Activated naive CD8-positive, alpha-beta T cell treated with anti-CD3 and anti-CD28 coated beads for 36 hours (primary cell): ENCODE measurements at regions not wholly inside any gene's neighbourhood (a gene's known extent, or its start where the extent isn't known, plus 50 kb on each side); places are given as distances from the start of the nearest gene placed in this dataset.
A peak's percentile ranks its signal among the peaks of the same experiment; 100 is the strongest.

Experiments used
- DNase-seq: peaks from one replicate; pipeline ENCODE4 v3.0.0; 2021
- H3K27ac Mint-ChIP-seq: one replicate; pipeline ENCODE4 v1.8.0; 2022; ENCODE audit warnings: mild to moderate bottlenecking, moderate library complexity, mixed read lengths
- H3K27me3 Mint-ChIP-seq: one replicate; pipeline ENCODE4 v1.8.0; 2022; ENCODE audit warnings: mild to moderate bottlenecking, mixed read lengths
- H3K36me3 Mint-ChIP-seq: one replicate; pipeline ENCODE4 v1.8.0; 2021; ENCODE audit warnings: mild to moderate bottlenecking, mixed read lengths
- H3K4me1 Mint-ChIP-seq: one replicate; pipeline ENCODE4 v1.8.0; 2021; ENCODE audit warnings: mixed read lengths
- H3K4me3 Mint-ChIP-seq: one replicate; pipeline ENCODE4 v1.8.0; 2022; ENCODE audit warnings: mild to moderate bottlenecking, moderate library complexity, mixed read lengths
- H3K9me3 Mint-ChIP-seq: one replicate; pipeline ENCODE4 v1.8.0; 2022; ENCODE audit warnings: mixed read lengths

DNA sequence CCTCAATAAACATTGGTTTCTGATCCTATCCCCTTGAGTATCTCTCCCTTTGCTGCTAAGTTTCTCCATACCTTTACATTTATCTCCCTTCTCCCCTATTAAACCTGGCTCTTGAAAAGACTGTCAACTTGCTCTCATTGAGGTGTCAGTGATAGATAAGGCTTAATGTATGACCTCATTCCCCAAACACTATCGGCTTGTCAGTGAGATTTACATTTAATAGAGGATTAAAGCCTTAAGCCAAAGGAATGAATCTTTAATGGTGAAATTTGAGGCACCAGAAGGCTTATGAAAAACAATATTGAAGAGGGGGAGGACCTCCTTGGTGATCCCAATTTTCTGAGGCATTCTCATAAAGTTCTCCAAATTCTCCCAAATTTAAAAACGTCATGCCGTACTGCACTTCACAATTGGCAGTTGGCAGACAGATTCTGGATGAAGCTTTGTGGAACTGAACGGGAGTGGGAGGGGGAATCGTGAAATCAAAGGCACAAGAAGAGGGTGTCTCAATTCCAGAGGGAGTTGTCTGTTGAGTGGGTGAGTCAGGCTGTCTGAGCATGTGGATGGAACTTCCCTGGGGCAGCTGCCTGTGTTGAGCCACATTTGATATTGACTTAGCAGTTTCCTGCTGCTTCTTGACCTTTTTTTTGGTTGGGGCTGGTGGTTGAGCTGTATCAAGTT lies 478.8 kb downstream of the NPIPA7 start:
- no peaks in the 10 kb centered on the region for H3K9me3 Mint-ChIP-seq
- H3K4me1 Mint-ChIP-seq = no peaks in the 10 kb centered on the region
- H3K36me3 Mint-ChIP-seq = no peaks in the 10 kb centered on the region
- H3K4me3 Mint-ChIP-seq = no peak overlapping the region
- peaks cover 8% of the 10 kb centered on the region for H3K27me3 Mint-ChIP-seq
- no peak for DNase-seq
- no peak overlapping the region for H3K27ac Mint-ChIP-seq

DNA sequence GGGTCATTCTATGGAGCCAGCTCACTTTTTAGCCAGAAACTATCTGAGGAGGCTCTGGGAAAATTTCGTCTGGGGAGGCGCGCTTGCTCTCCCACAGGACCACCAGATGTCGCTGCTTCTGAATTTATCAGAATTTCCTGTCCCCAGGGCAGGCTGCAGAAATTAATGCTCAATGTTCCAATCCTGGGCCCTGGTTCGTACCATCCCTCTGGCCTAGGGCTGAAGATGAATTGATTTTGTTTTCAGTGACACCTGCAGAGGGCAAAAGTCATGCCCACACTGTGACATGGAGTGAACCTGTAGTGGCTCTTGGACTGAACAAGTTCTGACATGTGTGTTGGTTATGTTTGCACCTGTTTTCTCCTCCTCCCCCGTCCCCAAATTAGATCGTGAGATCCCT lies 482.6 kb downstream of the NPIPA7 start:
- DNase-seq = peak; percentile 23
- H3K4me1 Mint-ChIP-seq = no peaks in the 10 kb centered on the region
- H3K4me3 Mint-ChIP-seq = no peak overlapping the region
- H3K36me3 Mint-ChIP-seq = no peaks in the 10 kb centered on the region
- H3K9me3 Mint-ChIP-seq = no peaks in the 10 kb centered on the region
- H3K27me3 Mint-ChIP-seq = peaks cover 4% of the 10 kb centered on the region
- H3K27ac Mint-ChIP-seq = no peak overlapping the region

DNA sequence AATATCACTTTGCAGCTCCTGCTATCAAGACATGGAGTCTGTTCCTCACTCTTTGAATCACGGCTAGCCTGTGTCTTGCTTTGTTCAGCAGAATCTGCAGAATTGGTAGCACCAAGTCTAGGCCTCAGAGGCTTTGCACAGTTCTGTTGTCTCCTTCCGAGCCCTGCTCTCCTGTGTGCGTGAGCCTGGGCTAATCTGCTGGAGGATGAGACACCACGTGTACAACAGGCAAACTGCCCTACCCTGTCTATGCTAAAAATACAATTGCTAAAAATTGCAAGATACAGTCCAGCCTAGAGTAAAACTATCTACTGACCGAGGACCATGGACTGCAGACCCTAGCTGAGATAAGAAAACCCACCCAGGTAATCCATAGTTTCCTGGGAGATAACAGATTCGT lies 484.7 kb downstream of the NPIPA7 start:
- Mint-ChIP-seq H3K4me3 (no peak overlapping the region), H3K27me3 (peaks cover 7% of the 10 kb centered on the region), H3K27ac (no peak overlapping the region), H3K9me3 (no peaks in the 10 kb centered on the region), H3K36me3 (no peaks in the 10 kb centered on the region), H3K4me1 (no peaks in the 10 kb centered on the region)
- no peak for DNase-seq

- no peak for DNase-seq
- no peak overlapping the region for H3K4me3 Mint-ChIP-seq
- H3K9me3 Mint-ChIP-seq = no peaks in the 10 kb centered on the region
- H3K4me1 Mint-ChIP-seq = no peaks in the 10 kb centered on the region
- peaks cover 7% of the 10 kb centered on the region for H3K27me3 Mint-ChIP-seq
- H3K36me3 Mint-ChIP-seq = no peaks in the 10 kb centered on the region
- no peak overlapping the region for H3K27ac Mint-ChIP-seq
Observed at GRCh38 chr16:16864536-16864935, 485.6 kb downstream of the NPIPA7 start.

DNA sequence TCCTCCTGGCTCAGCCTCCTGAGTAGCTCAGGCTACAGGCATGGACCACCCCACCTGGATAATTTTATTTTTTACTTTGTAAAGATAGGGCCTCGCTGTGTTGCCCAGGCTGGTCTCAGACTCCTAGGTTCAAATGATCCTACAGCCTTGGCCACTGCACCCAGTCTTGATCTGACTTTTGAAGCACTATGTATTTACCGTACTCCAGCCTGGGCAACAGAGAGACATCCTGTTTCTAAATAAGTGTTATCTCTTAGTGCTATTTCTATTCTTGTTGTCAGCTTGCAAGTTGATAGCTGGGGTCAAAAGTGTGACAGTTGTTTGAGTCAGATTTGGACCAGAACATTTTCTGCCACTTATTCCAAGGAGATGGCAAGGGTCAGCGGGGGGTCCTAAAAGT lies 486.4 kb downstream of the NPIPA7 start:
- H3K4me3 Mint-ChIP-seq = no peak overlapping the region
- H3K27ac Mint-ChIP-seq = no peak overlapping the region
- H3K36me3 Mint-ChIP-seq = no peaks in the 10 kb centered on the region
- H3K27me3 Mint-ChIP-seq = peaks cover 11% of the 10 kb centered on the region
- DNase-seq = no peak
- H3K4me1 Mint-ChIP-seq = no peaks in the 10 kb centered on the region
- no peaks in the 10 kb centered on the region for H3K9me3 Mint-ChIP-seq

GRCh38 chr16:16867973-16868372 lies 489.0 kb downstream of the NPIPA7 start:
- no peaks in the 10 kb centered on the region for H3K36me3 Mint-ChIP-seq
- H3K4me3 Mint-ChIP-seq = no peak overlapping the region
- H3K4me1 Mint-ChIP-seq = no peaks in the 10 kb centered on the region
- H3K27ac Mint-ChIP-seq = no peak overlapping the region
- H3K9me3 Mint-ChIP-seq = no peaks in the 10 kb centered on the region
- H3K27me3 Mint-ChIP-seq = peaks cover 14% of the 10 kb centered on the region
- no peak for DNase-seq

- Mint-ChIP-seq H3K27ac (no peak overlapping the region), H3K27me3 (peaks cover 14% of the 10 kb centered on the region), H3K4me3 (no peak overlapping the region), H3K4me1 (no peaks in the 10 kb centered on the region), H3K9me3 (no peaks in the 10 kb centered on the region), H3K36me3 (no peaks in the 10 kb centered on the region)
- DNase-seq = no peak
Observed at GRCh38 chr16:16868727-16869126, 489.8 kb downstream of the NPIPA7 start.

DNA sequence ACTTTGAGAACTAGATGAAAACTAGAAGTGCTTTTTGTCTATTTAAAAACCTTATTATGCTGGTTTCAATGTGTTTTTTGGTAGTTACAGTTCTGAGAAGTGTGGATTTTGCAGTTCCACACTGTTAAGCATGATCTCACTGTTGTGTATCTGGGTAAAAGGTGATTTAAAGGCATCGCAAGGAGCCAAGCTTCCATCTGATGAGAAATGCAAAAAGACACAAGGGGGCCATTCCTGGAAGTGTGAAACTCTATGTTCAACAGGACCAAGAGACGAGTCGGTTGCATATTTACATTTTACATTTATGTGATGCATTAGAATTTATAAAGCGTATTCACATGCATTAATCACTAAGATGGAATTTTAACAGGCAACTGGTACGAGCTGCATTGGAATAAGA lies 490.8 kb downstream of the NPIPA7 start:
- Mint-ChIP-seq H3K4me1 (no peaks in the 10 kb centered on the region), H3K4me3 (no peak overlapping the region), H3K27ac (no peak overlapping the region), H3K27me3 (peaks cover 14% of the 10 kb centered on the region), H3K9me3 (no peaks in the 10 kb centered on the region), H3K36me3 (no peaks in the 10 kb centered on the region)
- DNase-seq = no peak

- Mint-ChIP-seq H3K4me3 (no peak overlapping the region), H3K9me3 (no peaks in the 10 kb centered on the region), H3K4me1 (no peaks in the 10 kb centered on the region), H3K27ac (no peak overlapping the region), H3K36me3 (no peaks in the 10 kb centered on the region), H3K27me3 (peaks cover 14% of the 10 kb centered on the region)
- no peak for DNase-seq
Observed at GRCh38 chr16:16871196-16871595, 492.3 kb downstream of the NPIPA7 start.

DNA sequence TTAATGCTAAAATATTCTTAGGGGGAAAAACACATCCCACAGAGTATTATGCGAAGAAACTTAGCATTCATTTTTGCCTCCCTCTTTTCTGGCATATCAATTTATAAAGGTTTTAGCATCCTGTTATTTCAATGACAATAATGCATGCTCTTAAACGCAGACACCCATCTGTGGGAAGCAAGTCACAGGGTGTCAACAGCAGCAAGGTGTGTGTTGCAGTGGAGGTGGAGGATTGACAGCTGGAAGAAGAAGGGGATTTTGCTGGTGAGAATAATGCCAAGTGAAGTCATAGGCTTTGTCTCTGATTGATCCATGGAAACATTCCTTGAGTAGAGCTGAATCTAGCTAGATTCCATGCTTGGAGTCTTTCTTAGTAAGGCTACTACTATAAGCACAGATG lies 498.1 kb downstream of the NPIPA7 start:
- Mint-ChIP-seq H3K36me3 (no peaks in the 10 kb centered on the region), H3K4me3 (no peak overlapping the region), H3K27me3 (peaks cover 10% of the 10 kb centered on the region), H3K4me1 (no peaks in the 10 kb centered on the region), H3K27ac (no peak overlapping the region), H3K9me3 (no peaks in the 10 kb centered on the region)
- DNase-seq = no peak

- no peaks in the 10 kb centered on the region for H3K4me1 Mint-ChIP-seq
- peaks cover 4% of the 10 kb centered on the region for H3K27me3 Mint-ChIP-seq
- H3K27ac Mint-ChIP-seq = no peak overlapping the region
- H3K4me3 Mint-ChIP-seq = no peak overlapping the region
- no peaks in the 10 kb centered on the region for H3K36me3 Mint-ChIP-seq
- DNase-seq = no peak
- H3K9me3 Mint-ChIP-seq = no peaks in the 10 kb centered on the region
Observed at GRCh38 chr16:16879567-16880251, 500.8 kb downstream of the NPIPA7 start.

DNA sequence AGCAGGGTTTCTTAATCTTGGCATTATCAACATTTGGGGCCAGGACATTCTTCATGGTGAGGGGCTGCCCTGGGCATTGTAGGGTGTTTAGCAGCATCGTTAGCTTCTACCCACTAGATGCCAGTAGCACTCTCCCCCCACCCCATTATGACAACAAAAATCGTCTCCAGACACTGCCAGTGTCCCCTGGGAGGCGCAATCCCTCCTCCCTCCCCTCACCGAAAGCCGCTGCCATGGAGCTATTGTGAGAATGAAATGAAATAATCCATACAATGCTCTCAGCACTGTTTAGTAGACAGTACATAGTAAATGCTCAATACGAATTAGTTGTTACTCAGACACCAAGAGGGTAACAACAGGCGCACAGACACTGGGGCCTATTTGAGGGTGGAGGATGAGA lies 502.9 kb downstream of the NPIPA7 start:
- Mint-ChIP-seq H3K36me3 (no peaks in the 10 kb centered on the region), H3K27me3 (peaks cover 4% of the 10 kb centered on the region), H3K4me1 (no peaks in the 10 kb centered on the region), H3K4me3 (no peak overlapping the region), H3K9me3 (no peaks in the 10 kb centered on the region), H3K27ac (no peak overlapping the region)
- DNase-seq = no peak

GRCh38 chr16:16882766-16883165 lies 503.8 kb downstream of the NPIPA7 start:
- Mint-ChIP-seq H3K9me3 (no peaks in the 10 kb centered on the region), H3K4me1 (no peaks in the 10 kb centered on the region), H3K4me3 (no peak overlapping the region), H3K36me3 (no peaks in the 10 kb centered on the region), H3K27ac (no peak overlapping the region), H3K27me3 (peaks cover 2% of the 10 kb centered on the region)
- DNase-seq = no peak

DNA sequence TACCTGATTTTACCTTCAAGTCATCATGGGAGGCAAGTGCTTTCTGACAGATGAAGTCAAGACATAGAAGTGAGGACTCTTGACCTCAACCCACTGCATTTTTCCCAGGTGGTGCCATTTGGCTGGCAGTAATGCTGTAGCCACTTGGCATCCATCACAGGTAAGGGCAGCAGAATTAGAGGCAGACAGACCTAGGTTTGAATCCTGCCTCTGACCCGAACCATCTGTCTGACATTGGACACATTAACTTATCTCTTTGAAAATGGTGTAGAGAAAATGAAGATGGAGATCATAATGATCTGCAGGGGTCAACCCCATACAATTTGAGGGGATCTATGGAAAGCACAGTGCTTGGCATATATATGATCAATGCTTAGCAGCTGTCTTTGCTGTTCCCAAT lies 505.5 kb downstream of the NPIPA7 start:
- DNase-seq = no peak
- no peaks in the 10 kb centered on the region for H3K27me3 Mint-ChIP-seq
- no peaks in the 10 kb centered on the region for H3K9me3 Mint-ChIP-seq
- no peak overlapping the region for H3K4me3 Mint-ChIP-seq
- no peak overlapping the region for H3K27ac Mint-ChIP-seq
- no peaks in the 10 kb centered on the region for H3K36me3 Mint-ChIP-seq
- no peaks in the 10 kb centered on the region for H3K4me1 Mint-ChIP-seq

- Mint-ChIP-seq H3K4me1 (no peaks in the 10 kb centered on the region), H3K36me3 (no peaks in the 10 kb centered on the region), H3K27ac (no peak overlapping the region), H3K9me3 (no peaks in the 10 kb centered on the region), H3K27me3 (no peaks in the 10 kb centered on the region), H3K4me3 (no peak overlapping the region)
- no peak for DNase-seq
Observed at GRCh38 chr16:16887193-16887592, 508.3 kb downstream of the NPIPA7 start.

- Mint-ChIP-seq H3K27me3 (no peaks in the 10 kb centered on the region), H3K4me3 (no peak overlapping the region), H3K36me3 (no peaks in the 10 kb centered on the region), H3K9me3 (no peaks in the 10 kb centered on the region), H3K4me1 (no peaks in the 10 kb centered on the region), H3K27ac (no peak overlapping the region)
- DNase-seq = no peak
Observed at GRCh38 chr16:16890964-16891363, 512.0 kb downstream of the NPIPA7 start.
